HepG2 (cell line): ENCODE measurements at regions not wholly inside any gene's neighbourhood (a gene's known extent, or its start where the extent isn't known, plus 50 kb on each side); places are given as distances from the start of the nearest gene placed in this dataset.

ENCODE experiments used
- ATAC-seq: fragments of 200-7000 bp; cut with Tn5 transposase; 3 replicates; pipeline ENCODE4 v1.9.1; 2020; ENCODE audit warnings: mild to moderate bottlenecking, moderate library complexity
- BruUV-seq: library from RNA; stranded (reverse); fragments of 400-500 nt; replicated peaks from 2 replicates; lab custom pipeline; 2021; lab: Mats Ljungman, UMichigan
- CTCF ChIA-PET: fragments of 300-600 bp; formaldehyde crosslinking; extraction: SDS; loops from one replicate; lab custom pipeline; 2021; ENCODE audit warnings: low total read pairs, inconsistent platforms, low intra/inter-chr PET ratio; lab: Yijun Ruan, JAX
- POLR2A ChIA-PET: fragments of 350-600 bp; sonication (Branson Sonifier 250); formaldehyde crosslinking; loops from one replicate; lab custom pipeline; 2020; ENCODE audit warnings: antibody characterized with exemption, inconsistent platforms; lab: Yijun Ruan, JAX
- DNase-seq: peaks from one replicate; pipeline ENCODE4 v3.0.0-alpha.2; 2015; ENCODE audit warnings: low spot score
- FAIRE-seq: peaks from 3 replicates; lab custom pipeline; 2011; peaks lifted over from hg19 to GRCh38; lab: Jason Lieb, UNC
- H2AFZ ChIP-seq: one replicate; pipeline ENCODE4 v1.6.1; 2011; ENCODE audit warnings: low read length, inconsistent platforms
- H3K27ac ChIP-seq: fragments of 300-600 bp; 3 replicates; pipeline ENCODE4 v1.8.0; 2011; ENCODE audit warnings: mixed run types, mild to moderate bottlenecking, mixed read lengths, low read length, inconsistent platforms; ENCODE audit not compliant: insufficient read depth; ENCODE audit errors: extremely low read length
- H3K27me3 ChIP-seq, 2 experiments: fragments of 200-600 bp in 1 of 2; 2 replicates in 1 of 2; 3 replicates in 1 of 2; pipeline versions ENCODE4 v1.6.0 to v1.8.0; 2011; ENCODE audit warnings: low read length in 2 of 2, mild to moderate bottlenecking in 2 of 2, moderate library complexity in 2 of 2, inconsistent platforms in 1 of 2; ENCODE audit not compliant: insufficient read depth in 2 of 2, control insufficient read depth in 1 of 2
- H3K36me3 ChIP-seq, 2 experiments: fragments of 200-600 bp in 1 of 2; replicated peaks in 1 of 2; 2 replicates in 1 of 2; 3 replicates in 1 of 2; pipeline versions ENCODE4 v1.5.1 to v1.8.0; 2011; ENCODE audit warnings: low read length in 2 of 2, inconsistent platforms in 1 of 2; ENCODE audit not compliant: insufficient read depth in 2 of 2, control insufficient read depth in 1 of 2
- H3K4me1 ChIP-seq: 2 replicates; pipeline ENCODE4 v1.5.1; 2012; ENCODE audit warnings: low read length, inconsistent platforms; ENCODE audit not compliant: insufficient read depth
- H3K4me2 ChIP-seq: 2 replicates; pipeline ENCODE4 v1.6.0; 2011; ENCODE audit warnings: low read depth, low read length, inconsistent platforms
- H3K4me3 ChIP-seq, 3 experiments: fragments of 200-600 bp in 1 of 3; sonication (generic), shearing (Covaris generic) in 1 of 3; replicated peaks in 1 of 3; 2 replicates each; pipeline ENCODE4 v1.5.1; 2011 to 2016; ENCODE audit warnings: low read length in 3 of 3, inconsistent platforms in 2 of 3, low read depth in 2 of 3, mild to moderate bottlenecking in 2 of 3, control low read depth in 1 of 3, mixed read lengths in 1 of 3; ENCODE audit not compliant: insufficient read depth in 1 of 3
- H3K79me2 ChIP-seq: one replicate; pipeline ENCODE4 v1.6.1; 2011; ENCODE audit warnings: low read length, inconsistent platforms; ENCODE audit not compliant: insufficient read depth
- H3K9ac ChIP-seq: 2 replicates; pipeline ENCODE4 v1.6.0; 2011; ENCODE audit warnings: mild to moderate bottlenecking, low read depth, low read length, inconsistent platforms; ENCODE audit not compliant: insufficient read depth
- H3K9me3 ChIP-seq: 2 replicates; pipeline ENCODE4 v1.5.1; 2012; ENCODE audit warnings: mild to moderate bottlenecking, low read length
- H4K20me1 ChIP-seq: 2 replicates; pipeline ENCODE4 v1.6.0; 2011; ENCODE audit warnings: inconsistent platforms, mild to moderate bottlenecking, low read length, moderate library complexity; ENCODE audit not compliant: insufficient read depth
- EED ChIP-seq: sonication (generic); formaldehyde crosslinking; IDR thresholded peaks from 2 replicates; pipeline ENCODE4 v1.5.0; 2020; ENCODE audit warnings: mild to moderate bottlenecking, missing genetic modification reagents
- EP300 ChIP-seq, 3 experiments: sonication (generic) in 1 of 3; formaldehyde crosslinking in 1 of 3; IDR thresholded peaks; 2 replicates each; pipeline versions ENCODE4 v1.5.1 to v1.6.1; 2011 to 2020; ENCODE audit warnings: low read depth in 2 of 3, low read length in 2 of 3, borderline replicate concordance in 1 of 3, improper control_type of control experiment in 1 of 3, mild to moderate bottlenecking in 1 of 3, missing genetic modification reagents in 1 of 3, moderate library complexity in 1 of 3
- JUNB ChIP-seq: sonication (generic); formaldehyde crosslinking; IDR thresholded peaks from 2 replicates; pipeline ENCODE4 v1.8.0; 2022; ENCODE audit warnings: missing genetic modification reagents, mild to moderate bottlenecking, borderline replicate concordance
- NFIC ChIP-seq: IDR thresholded peaks from 2 replicates; pipeline ENCODE4 v1.6.1; 2012; ENCODE audit warnings: mild to moderate bottlenecking, low read length, inconsistent platforms
- ZNF703 ChIP-seq: sonication (generic); formaldehyde crosslinking; IDR thresholded peaks from 2 replicates; pipeline ENCODE4 v1.5.1; 2020; ENCODE audit warnings: missing genetic modification reagents, mild to moderate bottlenecking, moderate library complexity, borderline replicate concordance
- ZNF749 ChIP-seq: sonication (generic); formaldehyde crosslinking; IDR thresholded peaks from 2 replicates; pipeline ENCODE4 v1.8.0; 2022; ENCODE audit warnings: mild to moderate bottlenecking, missing genetic modification reagents, moderate library complexity, borderline replicate concordance
- ZNF850 ChIP-seq: sonication (generic); formaldehyde crosslinking; conservative IDR thresholded peaks from 2 replicates; pipeline ENCODE4 v1.9.0; 2021; ENCODE audit warnings: mild to moderate bottlenecking, missing genetic modification reagents
- ZSCAN25 ChIP-seq: sonication (generic); formaldehyde crosslinking; IDR thresholded peaks from 2 replicates; pipeline ENCODE4 v1.8.0; 2022; ENCODE audit warnings: mild to moderate bottlenecking, missing genetic modification reagents
- WGBS: methylation state at CpG from one replicate; pipeline ENCODE4 v1.1.6; 2017; ENCODE audit warnings: low lambda C conversion rate; 5-methylcytosine and 5-hydroxymethylcytosine counted together
- in situ Hi-C: cut with HindIII; loops from 2 replicates; pipeline ENCODE4 v1.10.0; 2017; ENCODE audit warnings: low pct_unique_long_range_greater_than_20kb; ENCODE audit not compliant: extremely low pct_ligation_motif_present
- intact Hi-C: fragments of 100-400 bp; cut with micrococcal nuclease; formaldehyde crosslinking; loops from one replicate; pipeline ENCODE4 v1.10.0; 2022; ENCODE audit not compliant: unreplicated experiment

DNA sequence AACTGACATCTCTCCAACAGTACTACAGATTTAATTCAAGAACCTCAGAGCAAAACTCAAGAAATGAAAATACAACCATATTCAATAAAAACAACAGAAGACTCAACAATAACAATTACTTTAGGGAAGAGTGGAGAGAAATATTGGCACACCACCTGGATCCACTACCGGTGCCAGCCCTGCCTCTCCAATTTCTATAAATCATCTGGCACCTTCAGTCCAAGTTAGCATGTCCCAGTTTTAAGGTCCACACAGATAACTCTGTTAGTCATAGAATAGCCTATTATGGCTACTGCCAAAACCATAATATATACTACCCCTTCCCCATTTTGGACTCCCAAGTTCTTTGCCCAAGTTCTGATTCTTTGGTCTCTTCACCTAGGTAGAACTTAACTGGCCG, 69.9 kb upstream of the PSMA6 start (continued):
- TF ChIP-seq EED (CRISPR knock-in tag) (no peak), ZNF749 (no peak), JUNB (no peak)

DNA sequence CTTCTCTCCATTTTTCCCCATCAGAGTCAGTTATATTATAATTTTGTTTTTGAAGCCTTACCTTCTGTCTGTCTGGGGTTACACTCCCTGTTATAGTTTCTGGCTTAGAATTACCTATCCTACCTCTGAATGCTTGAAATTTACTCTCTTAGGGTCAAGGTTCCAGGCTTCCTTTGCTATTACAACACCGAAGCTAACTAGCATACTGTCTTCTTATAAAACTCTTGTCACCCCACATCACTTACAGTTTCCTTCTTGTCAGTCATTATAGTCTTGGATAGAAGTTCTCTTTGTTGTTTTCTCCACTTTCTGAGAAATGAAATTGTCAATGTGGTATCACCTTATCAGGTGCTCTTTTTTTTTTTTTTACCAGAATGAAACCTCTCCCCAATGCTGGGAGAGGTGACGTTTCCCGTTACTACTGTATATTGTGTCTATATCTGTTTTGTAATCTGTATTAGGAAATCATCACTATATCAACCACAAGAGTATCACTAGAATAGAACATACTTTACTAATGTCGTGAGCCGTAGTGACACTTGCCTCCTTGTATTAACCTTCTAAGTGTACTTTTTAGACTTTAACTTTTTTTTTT, 69.2 kb upstream of the PSMA6 start:
- no peaks in the 10 kb centered on the region for H3K79me2 ChIP-seq
- no peaks in the 10 kb centered on the region for H3K27me3 ChIP-seq
- DNase-seq (no peak), FAIRE-seq (no peak)
- no peak overlapping the region for H3K27ac ChIP-seq
- H3K9ac ChIP-seq: no peak overlapping the region
- in situ Hi-C loops (no loop called here), intact Hi-C loops (no loop called here)
- H3K4me2 ChIP-seq: no peak overlapping the region
- H3K4me3 ChIP-seq: no peak overlapping the region
- CTCF ChIA-PET: no interaction called here
- H3K9me3 ChIP-seq: no peaks in the 10 kb centered on the region
- H3K4me1 ChIP-seq: no peaks in the 10 kb centered on the region
- H3K36me3 ChIP-seq: peaks cover 5 to 16% of the 10 kb centered on the region in 2 experiments; a peak in 3 of 5 replicates
- POLR2A ChIA-PET: interaction anchor here (1.7 kb wide), 1 partner anchor 10 kb away, joined by 5 read pairs; no protein-coding TSS in a partner anchor
- no peak for TF ChIP-seq ZSCAN25 (CRISPR knock-in tag)
- no peak for TF ChIP-seq ZNF703
- TF ChIP-seq EP300 (IDR thresholded peaks at IDR 0.05; ENCODE audit: low read depth in 2 of 2, low read length in 2 of 2): no peak
- no peak for TF ChIP-seq EP300 (CRISPR knock-in tag; IDR thresholded peaks at IDR 0.05; ENCODE audit: borderline replicate concordance)
- no peak for TF ChIP-seq NFIC
- TF ChIP-seq ZNF850 (CRISPR knock-in tag): no peak
- TF ChIP-seq, all 625 proteins: peak for 0
- no peak for ATAC-seq
- no TSS peak for BruUV-seq
- 98% methylated on average over 5 of the region's 5 CpGs for WGBS
- Histone ChIP-seq H2AFZ (no peak overlapping the region), H4K20me1 (no peaks in the 10 kb centered on the region)
